HL-60 (cell line): ENCODE measurements at regions not wholly inside any gene's neighbourhood (a gene's known extent, or its start where the extent isn't known, plus 50 kb on each side); places are given as distances from the start of the nearest gene placed in this dataset.

Source experiments
- POLR2AphosphoS5 ChIP-seq: IDR thresholded peaks from 2 replicates; pipeline ENCODE4 v1.6.1; 2012; ENCODE audit warnings: low read depth
- TF ChIP-seq, protein P1 (sequence below): IDR thresholded peaks from one replicate; pipeline ENCODE4 v1.5.1; 2011; ENCODE audit warnings: low read length, control low read depth, inconsistent platforms; ENCODE audit not compliant: insufficient read depth
- TF ChIP-seq, protein P2 (sequence below): IDR thresholded peaks from 2 replicates; pipeline ENCODE4 v1.6.1; 2012; ENCODE audit warnings: low read depth; ENCODE audit not compliant: insufficient replicate concordance

DNA sequence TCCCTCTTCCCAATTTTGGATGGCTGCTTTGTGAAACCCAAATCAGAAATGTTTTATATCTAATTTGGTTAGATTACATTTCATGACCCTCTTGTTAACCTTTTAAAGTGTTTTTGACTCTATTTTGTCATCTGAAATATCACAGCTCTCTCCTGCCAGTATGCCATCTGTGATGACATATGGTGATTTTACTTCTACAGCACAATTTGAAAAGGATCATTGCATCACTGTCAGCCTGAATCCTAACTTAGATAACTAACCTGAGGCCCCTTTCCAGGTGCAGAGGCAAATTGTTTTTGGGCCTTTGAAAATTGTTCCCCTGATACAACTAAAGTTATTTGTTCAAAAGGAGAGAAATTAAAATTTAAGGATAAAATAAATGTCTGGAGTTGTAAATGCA is 1023.4 kb upstream of the LRRTM1 start:
- TF ChIP-seq, protein P1, sequence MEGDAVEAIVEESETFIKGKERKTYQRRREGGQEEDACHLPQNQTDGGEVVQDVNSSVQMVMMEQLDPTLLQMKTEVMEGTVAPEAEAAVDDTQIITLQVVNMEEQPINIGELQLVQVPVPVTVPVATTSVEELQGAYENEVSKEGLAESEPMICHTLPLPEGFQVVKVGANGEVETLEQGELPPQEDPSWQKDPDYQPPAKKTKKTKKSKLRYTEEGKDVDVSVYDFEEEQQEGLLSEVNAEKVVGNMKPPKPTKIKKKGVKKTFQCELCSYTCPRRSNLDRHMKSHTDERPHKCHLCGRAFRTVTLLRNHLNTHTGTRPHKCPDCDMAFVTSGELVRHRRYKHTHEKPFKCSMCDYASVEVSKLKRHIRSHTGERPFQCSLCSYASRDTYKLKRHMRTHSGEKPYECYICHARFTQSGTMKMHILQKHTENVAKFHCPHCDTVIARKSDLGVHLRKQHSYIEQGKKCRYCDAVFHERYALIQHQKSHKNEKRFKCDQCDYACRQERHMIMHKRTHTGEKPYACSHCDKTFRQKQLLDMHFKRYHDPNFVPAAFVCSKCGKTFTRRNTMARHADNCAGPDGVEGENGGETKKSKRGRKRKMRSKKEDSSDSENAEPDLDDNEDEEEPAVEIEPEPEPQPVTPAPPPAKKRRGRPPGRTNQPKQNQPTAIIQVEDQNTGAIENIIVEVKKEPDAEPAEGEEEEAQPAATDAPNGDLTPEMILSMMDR, result no peak
- no peak for TF ChIP-seq POLR2AphosphoS5
- TF ChIP-seq, protein P2, sequence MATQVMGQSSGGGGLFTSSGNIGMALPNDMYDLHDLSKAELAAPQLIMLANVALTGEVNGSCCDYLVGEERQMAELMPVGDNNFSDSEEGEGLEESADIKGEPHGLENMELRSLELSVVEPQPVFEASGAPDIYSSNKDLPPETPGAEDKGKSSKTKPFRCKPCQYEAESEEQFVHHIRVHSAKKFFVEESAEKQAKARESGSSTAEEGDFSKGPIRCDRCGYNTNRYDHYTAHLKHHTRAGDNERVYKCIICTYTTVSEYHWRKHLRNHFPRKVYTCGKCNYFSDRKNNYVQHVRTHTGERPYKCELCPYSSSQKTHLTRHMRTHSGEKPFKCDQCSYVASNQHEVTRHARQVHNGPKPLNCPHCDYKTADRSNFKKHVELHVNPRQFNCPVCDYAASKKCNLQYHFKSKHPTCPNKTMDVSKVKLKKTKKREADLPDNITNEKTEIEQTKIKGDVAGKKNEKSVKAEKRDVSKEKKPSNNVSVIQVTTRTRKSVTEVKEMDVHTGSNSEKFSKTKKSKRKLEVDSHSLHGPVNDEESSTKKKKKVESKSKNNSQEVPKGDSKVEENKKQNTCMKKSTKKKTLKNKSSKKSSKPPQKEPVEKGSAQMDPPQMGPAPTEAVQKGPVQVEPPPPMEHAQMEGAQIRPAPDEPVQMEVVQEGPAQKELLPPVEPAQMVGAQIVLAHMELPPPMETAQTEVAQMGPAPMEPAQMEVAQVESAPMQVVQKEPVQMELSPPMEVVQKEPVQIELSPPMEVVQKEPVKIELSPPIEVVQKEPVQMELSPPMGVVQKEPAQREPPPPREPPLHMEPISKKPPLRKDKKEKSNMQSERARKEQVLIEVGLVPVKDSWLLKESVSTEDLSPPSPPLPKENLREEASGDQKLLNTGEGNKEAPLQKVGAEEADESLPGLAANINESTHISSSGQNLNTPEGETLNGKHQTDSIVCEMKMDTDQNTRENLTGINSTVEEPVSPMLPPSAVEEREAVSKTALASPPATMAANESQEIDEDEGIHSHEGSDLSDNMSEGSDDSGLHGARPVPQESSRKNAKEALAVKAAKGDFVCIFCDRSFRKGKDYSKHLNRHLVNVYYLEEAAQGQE, result no peak
